Activated CD8-positive, alpha-beta T cell treated with anti-CD3 and anti-CD28 coated beads for 36 hours (primary cell): ENCODE measurements at regions not wholly inside any gene's neighbourhood (a gene's known extent, or its start where the extent isn't known, plus 50 kb on each side); places are given as distances from the start of the nearest gene placed in this dataset.

Source experiments
- ATAC-seq: fragments of 200-7000 bp; cut with Tn5 transposase; one replicate; pipeline ENCODE4 v1.10.0; 2021; ENCODE audit warnings: mild to moderate bottlenecking, moderate library complexity
- CTCF ChIA-PET: fragments of 350-600 bp; sonication (Branson Sonifier 250); formaldehyde crosslinking; loops from one replicate; lab custom pipeline; 2021; ENCODE audit warnings: antibody characterized with exemption; lab: Charles Lee
- POLR2A ChIA-PET: fragments of 350-600 bp; sonication (Branson Sonifier 250); formaldehyde crosslinking; loops from one replicate; lab custom pipeline; 2021; ENCODE audit warnings: antibody characterized with exemption; lab: Charles Lee
- DNase-seq: peaks from one replicate; pipeline ENCODE4 v3.0.0-alpha.2; 2020
- H3K27ac Mint-ChIP-seq: one replicate; pipeline ENCODE4 v1.8.0; 2021; ENCODE audit warnings: mild to moderate bottlenecking, mixed read lengths
- H3K27me3 Mint-ChIP-seq: one replicate; pipeline ENCODE4 v1.8.0; 2021; ENCODE audit warnings: mixed read lengths
- H3K36me3 Mint-ChIP-seq: one replicate; pipeline ENCODE4 v1.8.0; 2021; ENCODE audit warnings: low read depth, mixed read lengths
- H3K4me1 Mint-ChIP-seq: one replicate; pipeline ENCODE4 v1.8.0; 2021; ENCODE audit warnings: low read depth, mixed read lengths
- H3K4me3 Mint-ChIP-seq: one replicate; pipeline ENCODE4 v1.8.0; 2021; ENCODE audit warnings: mild to moderate bottlenecking, moderate library complexity, mixed read lengths
- H3K9me3 Mint-ChIP-seq: one replicate; pipeline ENCODE4 v1.8.0; 2021; ENCODE audit warnings: mixed read lengths
- intact Hi-C: fragments of 100-400 bp; cut with micrococcal nuclease; formaldehyde crosslinking; loops from one replicate; pipeline ENCODE4 v1.10.0; 2022
- TF ChIP-seq, protein P1 (sequence below): fragments of 200-600 bp; IDR thresholded peaks from one replicate; pipeline ENCODE4 v1.8.0; 2022; ENCODE audit warnings: antibody characterized with exemption, mild to moderate bottlenecking

DNA sequence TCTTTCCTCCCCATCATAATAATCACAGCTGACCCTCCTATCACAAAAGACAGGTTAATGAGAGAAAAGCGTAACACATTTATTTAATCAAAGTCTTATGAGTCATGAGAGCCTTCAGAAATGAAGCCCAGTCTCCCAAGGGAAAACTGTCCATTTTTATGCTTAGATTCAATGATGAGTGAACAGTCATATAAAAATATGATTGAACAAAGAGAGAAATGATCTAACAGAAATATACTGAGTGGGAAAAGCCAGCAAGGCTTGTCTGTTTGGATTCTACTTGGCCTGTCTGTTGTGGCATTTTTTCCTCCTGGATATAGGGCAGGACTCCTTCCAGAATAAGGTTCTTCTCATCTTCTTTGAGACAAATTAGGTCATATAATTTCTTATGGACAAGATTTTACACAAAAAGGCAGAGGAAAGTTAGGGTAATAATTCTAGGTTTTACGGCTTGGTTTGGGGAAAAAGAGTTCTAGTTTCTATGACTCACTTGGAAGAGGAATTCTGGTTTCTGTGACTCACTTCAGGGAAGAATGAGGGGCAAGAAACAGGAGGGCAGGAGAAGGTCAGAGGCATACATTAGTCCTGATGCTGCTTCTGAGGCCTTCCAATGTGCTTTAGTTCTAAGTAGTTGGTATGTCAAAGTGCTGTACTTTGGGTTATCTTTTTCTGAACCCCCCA, 534.2 kb downstream of the ZIC1 start:
- peaks cover 3% of the 10 kb centered on the region for H3K9me3 Mint-ChIP-seq
- no peak for ATAC-seq
- TF ChIP-seq, protein P1, sequence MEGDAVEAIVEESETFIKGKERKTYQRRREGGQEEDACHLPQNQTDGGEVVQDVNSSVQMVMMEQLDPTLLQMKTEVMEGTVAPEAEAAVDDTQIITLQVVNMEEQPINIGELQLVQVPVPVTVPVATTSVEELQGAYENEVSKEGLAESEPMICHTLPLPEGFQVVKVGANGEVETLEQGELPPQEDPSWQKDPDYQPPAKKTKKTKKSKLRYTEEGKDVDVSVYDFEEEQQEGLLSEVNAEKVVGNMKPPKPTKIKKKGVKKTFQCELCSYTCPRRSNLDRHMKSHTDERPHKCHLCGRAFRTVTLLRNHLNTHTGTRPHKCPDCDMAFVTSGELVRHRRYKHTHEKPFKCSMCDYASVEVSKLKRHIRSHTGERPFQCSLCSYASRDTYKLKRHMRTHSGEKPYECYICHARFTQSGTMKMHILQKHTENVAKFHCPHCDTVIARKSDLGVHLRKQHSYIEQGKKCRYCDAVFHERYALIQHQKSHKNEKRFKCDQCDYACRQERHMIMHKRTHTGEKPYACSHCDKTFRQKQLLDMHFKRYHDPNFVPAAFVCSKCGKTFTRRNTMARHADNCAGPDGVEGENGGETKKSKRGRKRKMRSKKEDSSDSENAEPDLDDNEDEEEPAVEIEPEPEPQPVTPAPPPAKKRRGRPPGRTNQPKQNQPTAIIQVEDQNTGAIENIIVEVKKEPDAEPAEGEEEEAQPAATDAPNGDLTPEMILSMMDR: no peak
- no peaks in the 10 kb centered on the region for H3K4me1 Mint-ChIP-seq
- H3K36me3 Mint-ChIP-seq: no peaks in the 10 kb centered on the region
- H3K27ac Mint-ChIP-seq: no peak overlapping the region
- no peaks in the 10 kb centered on the region for H3K27me3 Mint-ChIP-seq
- intact Hi-C loops: no loop called here
- POLR2A ChIA-PET: no interaction called here
- CTCF ChIA-PET: no interaction called here
- no peak overlapping the region for H3K4me3 Mint-ChIP-seq
- no peak for DNase-seq

DNA sequence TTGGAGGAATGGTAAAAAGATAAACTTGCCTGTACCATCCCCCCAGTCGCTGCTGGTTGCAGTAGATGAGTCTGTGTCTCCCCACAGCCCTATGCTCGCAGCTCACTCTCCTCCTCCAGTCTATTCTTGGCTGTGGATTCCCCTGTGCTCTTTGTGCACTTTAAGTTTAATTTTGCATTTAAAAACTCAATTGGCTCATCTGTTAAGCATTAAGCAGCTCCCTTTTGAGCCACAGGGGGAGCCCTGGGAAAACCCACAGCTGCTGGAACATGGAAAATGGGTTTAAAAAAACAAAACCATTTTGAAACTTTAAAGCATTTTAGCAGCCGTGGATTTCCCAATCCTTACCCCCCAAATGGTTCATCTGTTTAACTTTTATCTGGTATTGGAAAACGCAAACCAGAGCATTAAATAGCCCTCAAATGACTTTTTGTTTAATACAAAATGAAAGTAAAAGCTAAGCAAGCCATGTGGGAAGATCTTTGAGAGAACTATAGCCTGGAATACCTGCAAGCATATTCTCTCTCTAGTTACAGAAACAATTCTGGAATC, 536.9 kb downstream of the ZIC1 start:
- ATAC-seq (no peak), DNase-seq (no peak)
- peaks cover 3% of the 10 kb centered on the region for H3K9me3 Mint-ChIP-seq
- H3K27me3 Mint-ChIP-seq: no peaks in the 10 kb centered on the region
- TF ChIP-seq, protein P1: no peak
- CTCF ChIA-PET: no interaction called here
- no peaks in the 10 kb centered on the region for H3K36me3 Mint-ChIP-seq
- no peak overlapping the region for H3K27ac Mint-ChIP-seq
- no peaks in the 10 kb centered on the region for H3K4me1 Mint-ChIP-seq
- H3K4me3 Mint-ChIP-seq: no peak overlapping the region
- intact Hi-C loops: no loop called here
- POLR2A ChIA-PET: no interaction called here

DNA sequence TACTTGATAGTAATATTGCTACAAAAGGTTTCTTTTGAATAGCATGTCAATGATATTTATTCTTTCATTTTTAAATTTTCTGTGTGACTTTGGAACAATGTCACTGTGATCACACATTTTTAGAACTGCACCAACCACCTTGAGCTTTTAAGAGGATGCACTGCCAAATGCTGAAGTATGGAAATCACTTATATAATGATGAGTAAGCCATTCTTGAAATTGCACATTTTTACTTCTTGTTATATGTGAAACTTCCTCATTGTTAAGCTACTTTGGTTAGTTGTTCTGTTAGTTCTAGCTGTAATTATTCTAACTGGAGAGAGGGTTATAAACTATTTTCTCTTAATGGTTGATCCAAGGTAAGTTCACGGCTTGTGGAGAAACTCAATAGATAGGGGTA, 547.5 kb downstream of the ZIC1 start:
- ChIA-PET POLR2A (no interaction called here), CTCF (no interaction called here)
- TF ChIP-seq, protein P1: no peak
- H3K4me3 Mint-ChIP-seq: no peak overlapping the region
- DNase-seq (no peak), ATAC-seq (no peak)
- H3K9me3 Mint-ChIP-seq: peaks cover 2% of the 10 kb centered on the region
- no peaks in the 10 kb centered on the region for H3K36me3 Mint-ChIP-seq
- no peak overlapping the region for H3K27ac Mint-ChIP-seq
- H3K4me1 Mint-ChIP-seq: no peaks in the 10 kb centered on the region
- no peaks in the 10 kb centered on the region for H3K27me3 Mint-ChIP-seq
- intact Hi-C loops: no loop called here

DNA sequence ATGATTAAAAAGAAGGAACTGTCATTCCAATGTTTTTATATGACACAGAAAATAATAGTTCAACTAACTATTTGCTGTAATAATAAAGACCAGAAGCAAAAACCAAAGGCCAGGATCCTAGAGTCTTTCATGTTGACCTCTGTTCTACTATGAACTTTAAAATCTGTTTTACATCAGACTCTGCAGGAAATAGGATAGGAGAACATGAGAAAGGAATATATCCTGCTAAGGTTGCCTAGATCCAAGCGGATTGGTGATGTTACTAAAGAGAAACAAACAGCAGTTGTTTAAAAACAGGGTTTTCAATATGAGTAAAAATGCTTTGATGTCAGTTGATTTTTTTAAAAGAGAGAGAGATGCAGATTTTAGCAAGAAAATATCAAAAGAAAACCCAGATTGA, 549.6 kb downstream of the ZIC1 start:
- TF ChIP-seq, protein P1: no peak
- Mint-ChIP-seq H3K27me3 (no peaks in the 10 kb centered on the region), H3K36me3 (no peaks in the 10 kb centered on the region), H3K4me1 (no peaks in the 10 kb centered on the region), H3K4me3 (no peak overlapping the region), H3K27ac (no peak overlapping the region), H3K9me3 (peaks cover 2% of the 10 kb centered on the region)
- intact Hi-C loops: no loop called here
- no peak for ATAC-seq
- no peak for DNase-seq
- ChIA-PET POLR2A (no interaction called here), CTCF (no interaction called here)

DNA sequence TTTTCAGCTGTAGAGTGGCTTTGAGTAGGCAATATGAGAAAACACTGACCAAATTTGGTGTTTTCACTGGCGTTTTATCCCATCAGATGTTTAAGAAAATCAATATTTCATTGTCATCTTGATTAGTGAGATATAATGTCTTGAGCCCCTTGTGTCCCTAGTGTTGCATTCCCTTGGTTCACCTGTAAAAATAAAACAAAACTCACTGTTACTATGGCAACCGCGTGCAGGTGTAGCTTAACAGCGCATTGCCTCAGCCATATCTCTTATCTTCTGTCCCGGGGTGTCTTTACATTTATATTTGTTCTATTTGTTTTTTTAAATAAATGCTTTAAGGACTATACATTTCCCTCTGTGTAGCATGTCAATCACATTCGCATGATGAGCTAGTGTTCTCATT, 551.6 kb downstream of the ZIC1 start:
- ATAC-seq: no peak
- H3K4me3 Mint-ChIP-seq: no peak overlapping the region
- CTCF ChIA-PET: no interaction called here
- DNase-seq: no peak
- H3K4me1 Mint-ChIP-seq: no peaks in the 10 kb centered on the region
- H3K9me3 Mint-ChIP-seq: no peaks in the 10 kb centered on the region
- no peaks in the 10 kb centered on the region for H3K27me3 Mint-ChIP-seq
- POLR2A ChIA-PET: no interaction called here
- TF ChIP-seq, protein P1: no peak
- H3K27ac Mint-ChIP-seq: no peak overlapping the region
- intact Hi-C loops: no loop called here
- no peaks in the 10 kb centered on the region for H3K36me3 Mint-ChIP-seq
